ENCODE measurements at regions not wholly inside any gene's neighbourhood (a gene's known extent, or its start where the extent isn't known, plus 50 kb on each side); places are given as distances from the start of the nearest gene placed in this dataset.

- peak; percentile 29 to 32 for ATAC-seq
- no peak for DNase-seq
- intact Hi-C loops (cut with DNase I) = loop anchor here in 1 of 2 donors (10.0 kb wide), 1 partner anchor 317 kb away; no protein-coding TSS in a partner anchor
These were observed 93.8 kb upstream of the TMPRSS2 start for GRCh38 chr21:41601573-41602368.

GRCh38 chr21:41600961-41601572, 93.1 kb upstream of the TMPRSS2 start:
- ATAC-seq (peak in 1 of 2 donors; percentile 23), DNase-seq (no peak)
- intact Hi-C loops (cut with DNase I) = loop anchor here in 1 of 2 donors (10.0 kb wide), 1 partner anchor 316 kb away; no protein-coding TSS in a partner anchor

- intact Hi-C loops (cut with DNase I) = loop anchor here in 1 of 2 donors (10.0 kb wide), 1 partner anchor 316 kb away; no protein-coding TSS in a partner anchor
- DNase-seq = no peak
- ATAC-seq = no peak
These were observed 92.6 kb upstream of the TMPRSS2 start for GRCh38 chr21:41600556-41600955.

GRCh38 chr21:41600116-41600515, 92.2 kb upstream of the TMPRSS2 start:
- DNase-seq (no peak), ATAC-seq (no peak)
- intact Hi-C loops (cut with DNase I) = loop anchor here in 1 of 2 donors (10.0 kb wide), 1 partner anchor 315 kb away; no protein-coding TSS in a partner anchor

- intact Hi-C loops (cut with DNase I) = no loop called here
- no peak for ATAC-seq
- no peak for DNase-seq
These were observed 90.8 kb upstream of the TMPRSS2 start for GRCh38 chr21:41598561-41599431.

- ATAC-seq (no peak), DNase-seq (no peak)
- intact Hi-C loops (cut with DNase I) = no loop called here
These were observed 89.9 kb upstream of the TMPRSS2 start for GRCh38 chr21:41597811-41598231.

GRCh38 chr21:41597227-41597626, 89.3 kb upstream of the TMPRSS2 start:
- intact Hi-C loops (cut with DNase I) = no loop called here
- no peak for ATAC-seq

GRCh38 chr21:41596241-41596925, 88.4 kb upstream of the TMPRSS2 start:
- no peak for ATAC-seq
- DNase-seq = no peak
- intact Hi-C loops (cut with DNase I) = no loop called here

More at GRCh38 chr21:41597227-41597626, 89.3 kb upstream of the TMPRSS2 start:
- no peak for DNase-seq

- ATAC-seq (no peak), DNase-seq (no peak)
- intact Hi-C loops (cut with DNase I) = no loop called here
These were observed 86.3 kb upstream of the TMPRSS2 start for GRCh38 chr21:41594268-41594667.

GRCh38 chr21:41593760-41594138, 85.8 kb upstream of the TMPRSS2 start:
- ATAC-seq (no peak), DNase-seq (no peak)
- intact Hi-C loops (cut with DNase I) = no loop called here

GRCh38 chr21:41593051-41593759, 85.2 kb upstream of the TMPRSS2 start:
- intact Hi-C loops (cut with DNase I) = no loop called here
- DNase-seq (no peak), ATAC-seq (no peak)

GRCh38 chr21:41589620-41590175, 81.7 kb upstream of the TMPRSS2 start:
- ATAC-seq (no peak), DNase-seq (no peak)
- intact Hi-C loops (cut with DNase I) = no loop called here

GRCh38 chr21:41589131-41589530, 81.2 kb upstream of the TMPRSS2 start:
- intact Hi-C loops (cut with DNase I) = no loop called here
- DNase-seq (no peak), ATAC-seq (no peak)

- intact Hi-C loops (cut with DNase I) = no loop called here
- ATAC-seq = no peak
These were observed 77.4 kb upstream of the TMPRSS2 start for GRCh38 chr21:41585199-41585994.

GRCh38 chr21:41584603-41585176, 76.7 kb upstream of the TMPRSS2 start:
- DNase-seq (no peak), ATAC-seq (no peak)
- intact Hi-C loops (cut with DNase I) = no loop called here

More at GRCh38 chr21:41585199-41585994, 77.4 kb upstream of the TMPRSS2 start:
- DNase-seq = no peak

- ATAC-seq (no peak), DNase-seq (no peak)
- intact Hi-C loops (cut with DNase I) = no loop called here
These were observed 75.4 kb upstream of the TMPRSS2 start for GRCh38 chr21:41583274-41583790.

- no peak for ATAC-seq
- intact Hi-C loops (cut with DNase I) = no loop called here
- no peak for DNase-seq
These were observed 74.9 kb upstream of the TMPRSS2 start for GRCh38 chr21:41582866-41583265.

Data from left cardiac atrium (tissue), 4 donors.